Fibroblast of lung (primary cell): ENCODE measurements at regions not wholly inside any gene's neighbourhood (a gene's known extent, or its start where the extent isn't known, plus 50 kb on each side); places are given as distances from the start of the nearest gene placed in this dataset.
"Not testable (repeated sequence)": the region's sequence is repeated elsewhere in the genome, so short reads cannot be mapped to it uniquely, and the experiment has no call there.

ENCODE experiments used
- DNase-seq, 2 donors: peaks; one replicate each; pipeline versions ENCODE4 v3.0.0 to v3.0.0-alpha.2; 2010; ENCODE audit warnings: low read depth in 2 of 2
- H2AFZ ChIP-seq: 2 replicates; pipeline ENCODE4 v1.5.1; 2012; ENCODE audit warnings: low read length, control low read depth, inconsistent platforms
- H3K27ac ChIP-seq: 2 replicates; pipeline ENCODE4 v1.5.1; 2011; ENCODE audit warnings: low read length, control low read depth; ENCODE audit not compliant: insufficient read depth
- H3K27me3 ChIP-seq: 2 replicates; pipeline ENCODE4 v1.5.1; 2011; ENCODE audit warnings: mild to moderate bottlenecking, low read length; ENCODE audit not compliant: control insufficient read depth, insufficient read depth
- H3K36me3 ChIP-seq: 2 replicates; pipeline ENCODE4 v1.5.1; 2011; ENCODE audit warnings: low read length; ENCODE audit not compliant: control insufficient read depth, insufficient read depth
- H3K4me1 ChIP-seq: 2 replicates; pipeline ENCODE4 v1.5.1; 2011; ENCODE audit warnings: low read length; ENCODE audit not compliant: control insufficient read depth, insufficient read depth; ENCODE audit errors: extremely low read depth
- H3K4me2 ChIP-seq: 2 replicates; pipeline ENCODE4 v1.5.1; 2011; ENCODE audit warnings: low read length, control low read depth; ENCODE audit not compliant: insufficient read depth; ENCODE audit errors: extremely low read depth
- H3K4me3 ChIP-seq, 4 experiments: fragments of 200-600 bp in 1 of 4; sonication (generic) in 1 of 4; replicated peaks in 1 of 4; 2 replicates each; pipeline ENCODE4 v1.5.1; 2011 to 2016; ENCODE audit warnings: low read length in 4 of 4, low read depth in 3 of 4, mild to moderate bottlenecking in 3 of 4, control low read depth in 2 of 4, inconsistent platforms in 1 of 4, mixed read lengths in 1 of 4; ENCODE audit not compliant: insufficient read depth in 1 of 4; ENCODE audit errors: control extremely low read depth in 1 of 4
- H3K79me2 ChIP-seq: 2 replicates; pipeline ENCODE4 v1.5.1; 2012; ENCODE audit warnings: mild to moderate bottlenecking, low read length, inconsistent platforms; ENCODE audit not compliant: control insufficient read depth, insufficient read depth
- H3K9ac ChIP-seq: 2 replicates; pipeline ENCODE4 v1.5.1; 2011; ENCODE audit warnings: mild to moderate bottlenecking, low read length, control low read depth; ENCODE audit not compliant: insufficient read depth
- H3K9me3 ChIP-seq: 2 replicates; pipeline ENCODE4 v1.5.1; 2012; ENCODE audit warnings: low read depth, low read length; ENCODE audit not compliant: control insufficient read depth, insufficient read depth
- H4K20me1 ChIP-seq: 2 replicates; pipeline ENCODE4 v1.5.1; 2011; ENCODE audit warnings: low read length; ENCODE audit not compliant: control insufficient read depth, insufficient read depth; ENCODE audit errors: extremely low read depth
- EZH2 ChIP-seq: IDR thresholded peaks from 2 replicates; pipeline ENCODE4 v1.5.1; 2012; ENCODE audit warnings: low read length, control low read depth, mild to moderate bottlenecking; ENCODE audit errors: missing control alignments
- TF ChIP-seq, protein P1 (sequence below), 2 donors: IDR thresholded peaks in 1 of 2; conservative IDR thresholded peaks in 1 of 2; 1 replicate in 1 of 2; 2 replicates in 1 of 2; pipeline ENCODE4 v1.5.1; 2011 to 2012; ENCODE audit warnings: low read length in 2 of 2, control low read depth in 1 of 2, inconsistent platforms in 1 of 2, low read depth in 1 of 2, mild to moderate bottlenecking in 1 of 2

DNA sequence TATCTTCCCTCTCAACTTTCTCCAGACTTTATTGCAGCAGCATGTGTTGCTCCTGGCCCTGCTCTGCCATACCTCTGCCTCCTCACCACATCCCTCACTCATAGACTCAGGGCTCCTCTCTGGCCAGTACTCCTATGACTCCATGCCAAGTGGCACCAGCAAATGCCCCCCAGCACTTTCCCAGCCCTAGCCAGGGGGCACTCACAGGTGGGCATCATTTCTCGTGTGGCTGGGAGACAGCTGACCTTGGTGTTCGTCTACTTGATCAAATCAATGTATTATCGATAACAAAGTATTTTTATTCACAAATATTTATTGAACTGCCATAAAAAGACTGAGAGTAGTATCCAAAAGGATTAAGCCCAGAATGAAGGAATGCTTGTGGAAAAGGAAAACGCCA, 418.2 kb downstream of the FAM72C start:
- H3K27me3 ChIP-seq, result no peaks in the 10 kb centered on the region
- H3K9me3 ChIP-seq, result no peaks in the 10 kb centered on the region
- no peaks in the 10 kb centered on the region for H4K20me1 ChIP-seq
- H3K79me2 ChIP-seq, result no peaks in the 10 kb centered on the region
- no peak overlapping the region for H2AFZ ChIP-seq
- H3K36me3 ChIP-seq, result no peaks in the 10 kb centered on the region
- H3K4me1 ChIP-seq, result no peaks in the 10 kb centered on the region
- H3K9ac ChIP-seq, result no peak overlapping the region
- H3K4me2 ChIP-seq, result no peak overlapping the region
- DNase-seq, result no peak
- no peak overlapping the region for H3K27ac ChIP-seq
- no peak overlapping the region for H3K4me3 ChIP-seq
- TF ChIP-seq, protein P1, sequence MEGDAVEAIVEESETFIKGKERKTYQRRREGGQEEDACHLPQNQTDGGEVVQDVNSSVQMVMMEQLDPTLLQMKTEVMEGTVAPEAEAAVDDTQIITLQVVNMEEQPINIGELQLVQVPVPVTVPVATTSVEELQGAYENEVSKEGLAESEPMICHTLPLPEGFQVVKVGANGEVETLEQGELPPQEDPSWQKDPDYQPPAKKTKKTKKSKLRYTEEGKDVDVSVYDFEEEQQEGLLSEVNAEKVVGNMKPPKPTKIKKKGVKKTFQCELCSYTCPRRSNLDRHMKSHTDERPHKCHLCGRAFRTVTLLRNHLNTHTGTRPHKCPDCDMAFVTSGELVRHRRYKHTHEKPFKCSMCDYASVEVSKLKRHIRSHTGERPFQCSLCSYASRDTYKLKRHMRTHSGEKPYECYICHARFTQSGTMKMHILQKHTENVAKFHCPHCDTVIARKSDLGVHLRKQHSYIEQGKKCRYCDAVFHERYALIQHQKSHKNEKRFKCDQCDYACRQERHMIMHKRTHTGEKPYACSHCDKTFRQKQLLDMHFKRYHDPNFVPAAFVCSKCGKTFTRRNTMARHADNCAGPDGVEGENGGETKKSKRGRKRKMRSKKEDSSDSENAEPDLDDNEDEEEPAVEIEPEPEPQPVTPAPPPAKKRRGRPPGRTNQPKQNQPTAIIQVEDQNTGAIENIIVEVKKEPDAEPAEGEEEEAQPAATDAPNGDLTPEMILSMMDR (conservative IDR thresholded peaks at IDR 0.05 in 1 of 2, IDR thresholded peaks at IDR 0.05 in 1 of 2; ENCODE audit: low read depth in 1 of 2, low read length in 2 of 2), result no peak
- TF ChIP-seq EZH2, result no peak

DNA sequence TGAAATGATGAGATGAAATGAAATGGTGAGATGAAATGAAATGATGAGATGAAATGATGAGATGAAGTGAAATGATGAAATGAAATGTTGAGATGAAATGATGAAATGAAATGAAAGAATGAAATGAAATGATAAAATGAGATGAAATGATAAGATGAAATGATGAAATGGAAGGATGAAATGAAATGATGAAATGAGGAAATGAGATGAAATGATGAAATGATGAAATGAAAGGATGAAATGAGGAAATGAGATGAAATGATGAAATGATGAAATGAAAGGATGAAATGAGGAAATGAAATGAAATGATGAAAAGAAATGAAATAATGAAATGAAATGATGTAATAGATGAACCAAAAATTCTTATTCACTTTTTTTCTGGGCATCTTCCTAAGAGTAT, 467.1 kb downstream of the FAM72C start:
- not testable (repeated sequence) for DNase-seq, H3K4me2 ChIP-seq, H3K9me3 ChIP-seq, H3K36me3 ChIP-seq, H2AFZ ChIP-seq, H3K27ac ChIP-seq, H4K20me1 ChIP-seq, H3K4me3 ChIP-seq, H3K9ac ChIP-seq, H3K27me3 ChIP-seq, H3K79me2 ChIP-seq, H3K4me1 ChIP-seq

DNA sequence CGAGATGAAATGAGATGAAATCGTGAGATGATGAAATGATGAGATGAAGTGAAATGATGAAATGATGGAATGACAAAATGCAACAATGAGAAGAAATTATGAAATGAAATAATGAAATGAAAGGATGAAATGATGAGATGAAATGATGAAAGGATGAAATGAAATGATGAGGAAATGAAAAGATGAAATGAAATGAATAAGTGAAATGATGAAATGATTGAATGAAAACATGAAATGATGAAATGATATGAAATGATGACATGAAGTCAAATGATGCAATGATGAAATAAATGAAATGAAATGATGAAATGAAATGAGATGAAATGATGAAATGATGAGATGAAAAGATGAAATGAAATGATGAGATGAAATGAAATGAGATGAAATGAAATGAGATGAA, 467.7 kb downstream of the FAM72C start:
- not testable (repeated sequence) for H3K4me3 ChIP-seq, H3K4me2 ChIP-seq, DNase-seq, H4K20me1 ChIP-seq, H3K79me2 ChIP-seq, H3K4me1 ChIP-seq, H3K36me3 ChIP-seq, H2AFZ ChIP-seq, H3K27ac ChIP-seq, H3K9me3 ChIP-seq, H3K9ac ChIP-seq, H3K27me3 ChIP-seq

DNA sequence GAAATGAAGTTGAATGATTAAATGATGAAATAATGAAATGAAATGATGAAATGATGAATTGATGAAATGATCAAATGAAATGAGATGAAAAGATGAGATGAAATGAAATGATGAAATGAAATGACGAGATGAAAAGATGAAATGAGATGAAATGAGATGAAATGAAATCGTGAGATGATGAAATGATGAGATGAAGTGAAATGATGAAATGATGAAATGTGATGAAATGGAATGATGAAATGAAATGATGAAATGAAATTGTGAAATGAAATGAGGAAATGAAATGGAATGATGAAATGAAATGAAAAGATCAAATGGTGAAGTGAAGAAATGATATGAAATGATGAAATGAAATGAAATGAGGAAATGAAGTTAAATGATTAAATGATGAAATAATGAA, 468.7 kb downstream of the FAM72C start:
- not testable (repeated sequence) for H3K36me3 ChIP-seq, H3K9ac ChIP-seq, H2AFZ ChIP-seq, H4K20me1 ChIP-seq, H3K4me1 ChIP-seq, DNase-seq, H3K9me3 ChIP-seq, H3K4me2 ChIP-seq, H3K27ac ChIP-seq, H3K27me3 ChIP-seq, H3K79me2 ChIP-seq, H3K4me3 ChIP-seq

DNA sequence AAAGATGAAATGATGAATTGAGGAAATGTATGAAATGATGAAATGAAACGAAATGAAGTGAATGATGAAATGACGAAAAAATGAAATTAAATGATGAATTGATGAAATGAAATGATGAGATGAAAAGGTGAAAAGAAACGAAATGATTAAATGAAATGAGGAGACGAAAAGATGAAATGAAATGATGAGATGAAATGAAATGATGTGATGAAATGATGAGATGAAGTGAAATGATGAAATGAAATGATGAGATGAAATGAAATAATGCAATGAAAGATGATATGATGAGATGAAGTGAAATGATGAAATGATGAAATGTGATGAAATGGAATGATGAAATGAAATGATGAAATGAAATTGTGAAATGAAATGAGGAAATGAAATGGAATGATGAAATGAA, 469.7 kb downstream of the FAM72C start:
- not testable (repeated sequence) for H3K4me3 ChIP-seq, H3K36me3 ChIP-seq, DNase-seq, H2AFZ ChIP-seq, H3K9me3 ChIP-seq, H3K27me3 ChIP-seq, H3K4me1 ChIP-seq, H3K79me2 ChIP-seq, H3K27ac ChIP-seq, H4K20me1 ChIP-seq, H3K9ac ChIP-seq, H3K4me2 ChIP-seq
